Calu3 (cell line): ENCODE measurements at regions not wholly inside any gene's neighbourhood (a gene's known extent, or its start where the extent isn't known, plus 50 kb on each side); places are given as distances from the start of the nearest gene placed in this dataset.

Experiments
- BruUV-seq: library from RNA; stranded (reverse); fragments of 400-500 nt; replicated peaks from 2 replicates; lab custom pipeline; 2021; lab: Mats Ljungman, UMichigan
- CTCF ChIA-PET: fragments of 300-600 bp; sonication (Branson Sonifier 250); formaldehyde crosslinking; loops from one replicate; lab custom pipeline; 2022; ENCODE audit warnings: antibody characterized with exemption; lab: Charles Lee
- DNase-seq: peaks from one replicate; pipeline ENCODE4 v3.0.0; 2022
- H3K27ac Mint-ChIP-seq: one replicate; pipeline ENCODE4 v1.8.0; 2022; ENCODE audit warnings: mixed read lengths; ENCODE audit not compliant: unreplicated experiment
- H3K27me3 Mint-ChIP-seq: one replicate; pipeline ENCODE4 v1.8.0; 2022; ENCODE audit warnings: mixed read lengths; ENCODE audit not compliant: unreplicated experiment
- H3K36me3 Mint-ChIP-seq: one replicate; pipeline ENCODE4 v1.8.0; 2022; ENCODE audit warnings: mild to moderate bottlenecking, moderate library complexity, mixed read lengths; ENCODE audit not compliant: insufficient read depth, unreplicated experiment
- H3K4me1 Mint-ChIP-seq: one replicate; pipeline ENCODE4 v1.8.0; 2022; ENCODE audit warnings: mild to moderate bottlenecking, low read depth, mixed read lengths; ENCODE audit not compliant: unreplicated experiment
- H3K4me3 Mint-ChIP-seq: one replicate; pipeline ENCODE4 v1.8.0; 2022; ENCODE audit warnings: mild to moderate bottlenecking, low read depth, moderate library complexity, mixed read lengths; ENCODE audit not compliant: unreplicated experiment
- H3K9me3 Mint-ChIP-seq: one replicate; pipeline ENCODE4 v1.8.0; 2022; ENCODE audit warnings: low read depth, mixed read lengths; ENCODE audit not compliant: unreplicated experiment
- intact Hi-C: fragments of 100-400 bp; cut with micrococcal nuclease; formaldehyde crosslinking; loops from one replicate; pipeline ENCODE4 v1.10.0; 2022; ENCODE audit not compliant: unreplicated experiment
- TF ChIP-seq, protein P1 (sequence below): fragments of 200-600 bp; IDR thresholded peaks from one replicate; pipeline ENCODE4 v1.8.0; 2022; ENCODE audit warnings: antibody characterized with exemption; ENCODE audit not compliant: unreplicated experiment

DNA sequence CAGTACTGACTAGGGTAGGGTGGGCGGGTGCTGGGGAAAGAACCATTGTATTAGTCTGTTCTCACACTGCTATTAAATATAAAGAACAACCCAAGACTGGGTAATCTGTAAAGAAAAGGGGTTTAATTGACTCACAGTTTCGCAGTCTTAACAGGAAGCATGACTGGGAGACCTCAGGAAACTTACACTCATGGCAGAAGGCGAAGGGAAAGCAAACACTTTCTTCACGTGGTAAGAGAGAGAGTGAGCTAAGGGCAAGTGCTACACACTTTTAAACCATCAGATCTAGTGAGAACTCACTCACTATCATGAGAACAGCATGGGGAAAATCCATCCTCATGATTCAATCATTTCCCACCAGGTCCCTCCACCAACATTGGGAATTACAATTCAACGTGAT lies 98.0 kb downstream of the OXSM start:
- intact Hi-C loops: no loop called here
- TF ChIP-seq, protein P1, sequence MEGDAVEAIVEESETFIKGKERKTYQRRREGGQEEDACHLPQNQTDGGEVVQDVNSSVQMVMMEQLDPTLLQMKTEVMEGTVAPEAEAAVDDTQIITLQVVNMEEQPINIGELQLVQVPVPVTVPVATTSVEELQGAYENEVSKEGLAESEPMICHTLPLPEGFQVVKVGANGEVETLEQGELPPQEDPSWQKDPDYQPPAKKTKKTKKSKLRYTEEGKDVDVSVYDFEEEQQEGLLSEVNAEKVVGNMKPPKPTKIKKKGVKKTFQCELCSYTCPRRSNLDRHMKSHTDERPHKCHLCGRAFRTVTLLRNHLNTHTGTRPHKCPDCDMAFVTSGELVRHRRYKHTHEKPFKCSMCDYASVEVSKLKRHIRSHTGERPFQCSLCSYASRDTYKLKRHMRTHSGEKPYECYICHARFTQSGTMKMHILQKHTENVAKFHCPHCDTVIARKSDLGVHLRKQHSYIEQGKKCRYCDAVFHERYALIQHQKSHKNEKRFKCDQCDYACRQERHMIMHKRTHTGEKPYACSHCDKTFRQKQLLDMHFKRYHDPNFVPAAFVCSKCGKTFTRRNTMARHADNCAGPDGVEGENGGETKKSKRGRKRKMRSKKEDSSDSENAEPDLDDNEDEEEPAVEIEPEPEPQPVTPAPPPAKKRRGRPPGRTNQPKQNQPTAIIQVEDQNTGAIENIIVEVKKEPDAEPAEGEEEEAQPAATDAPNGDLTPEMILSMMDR: no peak
- DNase-seq: no peak

GRCh38 chr3:25888892-25889524 lies 99.1 kb downstream of the OXSM start:
- Mint-ChIP-seq H3K4me3 (no peak overlapping the region), H3K9me3 (no peaks in the 10 kb centered on the region), H3K27ac (no peak overlapping the region), H3K4me1 (no peaks in the 10 kb centered on the region), H3K36me3 (no peaks in the 10 kb centered on the region), H3K27me3 (no peaks in the 10 kb centered on the region)
- BruUV-seq: no TSS peak
- CTCF ChIA-PET: no interaction called here
- no peak for DNase-seq
- intact Hi-C loops: no loop called here
- TF ChIP-seq, protein P1: no peak

More for the DNA sequence above, 98.0 kb downstream of the OXSM start:
- Mint-ChIP-seq H3K27me3 (no peaks in the 10 kb centered on the region), H3K27ac (no peak overlapping the region), H3K4me3 (no peak overlapping the region), H3K9me3 (no peaks in the 10 kb centered on the region), H3K36me3 (no peaks in the 10 kb centered on the region), H3K4me1 (no peaks in the 10 kb centered on the region)
- CTCF ChIA-PET: no interaction called here
- no TSS peak for BruUV-seq

- no TSS peak for BruUV-seq
- no peaks in the 10 kb centered on the region for H3K36me3 Mint-ChIP-seq
- H3K27me3 Mint-ChIP-seq: no peaks in the 10 kb centered on the region
- TF ChIP-seq, protein P1: no peak
- no peaks in the 10 kb centered on the region for H3K9me3 Mint-ChIP-seq
- intact Hi-C loops: no loop called here
- H3K27ac Mint-ChIP-seq: no peak overlapping the region
- DNase-seq: no peak
- H3K4me3 Mint-ChIP-seq: no peak overlapping the region
- H3K4me1 Mint-ChIP-seq: no peaks in the 10 kb centered on the region
- CTCF ChIA-PET: no interaction called here
These were observed 99.6 kb downstream of the OXSM start for GRCh38 chr3:25889525-25889917.

GRCh38 chr3:25894101-25894500 lies 104.2 kb downstream of the OXSM start:
- Mint-ChIP-seq H3K27ac (no peak overlapping the region), H3K27me3 (no peaks in the 10 kb centered on the region), H3K36me3 (no peaks in the 10 kb centered on the region), H3K9me3 (no peaks in the 10 kb centered on the region), H3K4me3 (no peak overlapping the region), H3K4me1 (no peaks in the 10 kb centered on the region)
- intact Hi-C loops: no loop called here
- no peak for DNase-seq
- TF ChIP-seq, protein P1: no peak
- BruUV-seq: no TSS peak
- CTCF ChIA-PET: no interaction called here
